ENCODE measurements at regions not wholly inside any gene's neighbourhood (a gene's known extent, or its start where the extent isn't known, plus 50 kb on each side); places are given as distances from the start of the nearest gene placed in this dataset.
"Not testable (repeated sequence)": the region's sequence is repeated elsewhere in the genome, so short reads cannot be mapped to it uniquely, and the experiment has no call there.

- H3K4me3 ChIP-seq (ENCODE audit: low read depth in 1 of 2, low read length in 2 of 2); H3K4me1 ChIP-seq (ENCODE audit: control insufficient read depth in 1 of 2, insufficient read depth in 2 of 2, low read length in 2 of 2): not testable (repeated sequence)
Measured at GRCh38 chr7:113494797-113495566, 376.6 kb upstream of the SMIM30 start.

DNA sequence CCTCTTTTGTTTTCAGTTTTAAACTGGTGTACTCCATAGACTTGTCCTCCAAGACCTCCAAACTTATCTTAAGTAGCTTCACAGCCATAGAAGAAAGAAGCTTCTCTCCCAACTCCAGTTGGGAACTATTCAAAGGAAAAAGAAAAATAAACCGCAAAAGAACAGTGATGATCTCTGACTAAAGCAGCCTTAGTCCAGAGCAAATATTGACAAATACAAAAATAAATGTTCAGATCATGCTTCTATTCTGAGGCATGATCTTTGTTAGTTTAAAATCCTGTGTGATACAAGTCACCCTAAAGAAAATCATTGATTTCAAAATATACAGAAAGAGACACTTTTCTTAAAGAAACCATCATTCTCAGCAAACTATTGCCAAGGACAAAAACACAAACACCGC, 373.0 kb upstream of the SMIM30 start:
- H3K9me3 ChIP-seq (ENCODE audit: control insufficient read depth in 1 of 2, low read length in 2 of 2): no peaks in the 10 kb centered on the region
- H3K27ac ChIP-seq (ENCODE audit: low read length): no peak overlapping the region
- H3K36me3 ChIP-seq (ENCODE audit: control insufficient read depth in 1 of 2, insufficient read depth in 2 of 2, low read length in 2 of 2): no peaks in the 10 kb centered on the region
- H3K4me3 ChIP-seq (ENCODE audit: low read depth in 1 of 2, low read length in 2 of 2): no peak overlapping the region
- no peaks in the 10 kb centered on the region for H3K27me3 ChIP-seq (ENCODE audit: low read depth, low read length)
- no peaks in the 10 kb centered on the region for H3K4me1 ChIP-seq (ENCODE audit: control insufficient read depth in 1 of 2, insufficient read depth in 2 of 2, low read length in 2 of 2)

More at GRCh38 chr7:113494797-113495566, 376.6 kb upstream of the SMIM30 start:
- not testable (repeated sequence) for H3K9me3 ChIP-seq (ENCODE audit: control insufficient read depth in 1 of 2, low read length in 2 of 2); H3K36me3 ChIP-seq (ENCODE audit: control insufficient read depth in 1 of 2, insufficient read depth in 2 of 2, low read length in 2 of 2); H3K27me3 ChIP-seq (ENCODE audit: low read depth, low read length); H3K27ac ChIP-seq (ENCODE audit: low read length)

DNA sequence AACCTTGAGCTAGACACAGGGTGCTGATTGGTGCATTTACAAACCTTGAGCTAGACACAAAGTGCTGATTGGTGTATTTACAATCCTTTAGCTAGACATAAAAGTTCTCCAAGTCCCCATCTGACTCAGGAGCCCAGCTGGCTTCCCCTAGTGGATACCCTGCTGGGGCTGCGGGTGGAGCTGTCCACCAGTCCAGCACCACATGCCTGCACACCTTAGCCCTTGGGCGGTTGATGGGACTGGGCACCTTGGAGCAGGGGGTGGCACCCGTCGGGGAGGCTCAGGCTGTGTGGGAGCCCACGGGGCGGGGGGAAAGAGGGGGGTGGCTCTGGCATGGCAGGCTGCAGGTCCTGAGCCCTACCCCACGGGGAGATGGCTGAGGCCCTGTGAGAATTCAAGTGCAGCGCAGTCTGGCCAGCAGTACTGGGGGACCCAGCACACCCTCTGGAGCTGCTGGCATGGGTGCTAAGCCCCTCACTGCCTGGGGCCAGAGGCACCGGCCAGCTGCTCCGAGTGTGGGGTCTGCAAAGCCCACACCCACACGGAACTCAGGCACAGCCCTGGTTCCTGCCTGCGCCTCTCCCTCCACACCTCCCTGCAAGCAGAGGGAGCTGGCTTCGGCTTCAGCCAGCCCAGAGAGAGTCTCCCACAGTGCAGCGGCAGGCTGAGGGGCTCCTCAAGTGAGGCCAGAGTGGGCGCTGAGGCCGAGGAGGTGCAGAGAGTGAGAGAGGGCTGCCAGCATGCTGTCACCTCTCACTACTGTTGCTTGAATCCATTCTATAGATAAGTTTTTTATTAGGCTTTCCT, 369.8 kb upstream of the SMIM30 start:
- H3K27ac ChIP-seq (ENCODE audit: low read length): no peak overlapping the region
- no peaks in the 10 kb centered on the region for H3K9me3 ChIP-seq (ENCODE audit: control insufficient read depth in 1 of 2, low read length in 2 of 2)
- H3K4me1 ChIP-seq (ENCODE audit: control insufficient read depth in 1 of 2, insufficient read depth in 2 of 2, low read length in 2 of 2): no peaks in the 10 kb centered on the region
- no peak overlapping the region for H3K4me3 ChIP-seq (ENCODE audit: low read depth in 1 of 2, low read length in 2 of 2)
- H3K27me3 ChIP-seq (ENCODE audit: low read depth, low read length): no peaks in the 10 kb centered on the region
- no peaks in the 10 kb centered on the region for H3K36me3 ChIP-seq (ENCODE audit: control insufficient read depth in 1 of 2, insufficient read depth in 2 of 2, low read length in 2 of 2)

DNA sequence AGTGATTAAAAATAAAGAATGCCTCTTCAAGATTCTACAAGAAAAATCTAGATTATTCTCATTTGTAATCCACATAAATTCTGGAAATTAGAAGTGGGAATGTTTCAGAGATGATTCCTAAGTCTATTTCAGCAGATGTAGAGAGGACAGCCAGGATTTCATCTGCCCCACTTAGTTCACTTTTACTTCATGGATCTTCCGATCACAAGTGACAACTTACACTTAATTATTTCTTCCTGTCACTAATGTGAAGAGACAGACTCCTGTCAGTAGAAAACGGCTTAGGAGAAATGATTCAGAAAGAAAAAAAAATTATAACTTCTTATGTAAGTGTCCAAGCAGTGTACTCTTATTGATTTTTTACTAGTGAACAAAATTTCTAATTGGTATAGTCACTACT, 368.2 kb upstream of the SMIM30 start:
- Histone ChIP-seq H3K9me3 (ENCODE audit: control insufficient read depth in 1 of 2, low read length in 2 of 2) (no peaks in the 10 kb centered on the region), H3K27me3 (ENCODE audit: low read depth, low read length) (no peaks in the 10 kb centered on the region), H3K4me3 (ENCODE audit: low read depth in 1 of 2, low read length in 2 of 2) (no peak overlapping the region), H3K36me3 (ENCODE audit: control insufficient read depth in 1 of 2, insufficient read depth in 2 of 2, low read length in 2 of 2) (no peaks in the 10 kb centered on the region), H3K27ac (ENCODE audit: low read length) (no peak overlapping the region), H3K4me1 (ENCODE audit: control insufficient read depth in 1 of 2, insufficient read depth in 2 of 2, low read length in 2 of 2) (no peaks in the 10 kb centered on the region)

DNA sequence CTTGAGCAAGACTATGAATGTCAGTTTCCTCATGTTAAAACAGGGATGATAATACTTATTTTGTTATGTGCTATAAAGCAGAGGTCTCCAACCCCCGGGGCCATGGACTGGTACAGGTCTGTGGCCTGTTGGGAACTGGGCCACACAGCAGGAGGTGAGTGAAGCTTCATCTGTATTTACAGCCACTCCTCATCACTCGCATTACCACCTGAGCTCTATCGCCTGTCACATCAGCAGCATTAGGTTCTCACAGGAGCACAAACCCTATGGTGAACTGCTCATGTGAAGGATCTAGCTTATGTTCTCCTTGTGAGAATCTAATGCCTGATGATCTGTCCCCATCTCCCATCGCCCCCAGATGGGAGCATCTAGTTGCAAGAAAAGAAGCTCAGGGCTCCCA, 365.3 kb upstream of the SMIM30 start:
- H3K27ac ChIP-seq (ENCODE audit: low read length): no peak overlapping the region
- peaks cover 0 to 4% of the 10 kb centered on the region in 2 donors for H3K9me3 ChIP-seq (ENCODE audit: control insufficient read depth in 1 of 2, low read length in 2 of 2)
- H3K27me3 ChIP-seq (ENCODE audit: low read depth, low read length): no peaks in the 10 kb centered on the region
- H3K4me3 ChIP-seq (ENCODE audit: low read depth in 1 of 2, low read length in 2 of 2): no peak overlapping the region
- no peaks in the 10 kb centered on the region for H3K4me1 ChIP-seq (ENCODE audit: control insufficient read depth in 1 of 2, insufficient read depth in 2 of 2, low read length in 2 of 2)
- no peaks in the 10 kb centered on the region for H3K36me3 ChIP-seq (ENCODE audit: control insufficient read depth in 1 of 2, insufficient read depth in 2 of 2, low read length in 2 of 2)

GRCh38 chr7:113480537-113480936, 362.2 kb upstream of the SMIM30 start:
- H3K27ac ChIP-seq (ENCODE audit: low read length): no peak overlapping the region
- H3K4me3 ChIP-seq (ENCODE audit: low read depth in 1 of 2, low read length in 2 of 2): no peak overlapping the region
- no peaks in the 10 kb centered on the region for H3K4me1 ChIP-seq (ENCODE audit: control insufficient read depth in 1 of 2, insufficient read depth in 2 of 2, low read length in 2 of 2)
- H3K27me3 ChIP-seq (ENCODE audit: low read depth, low read length): no peaks in the 10 kb centered on the region
- H3K36me3 ChIP-seq (ENCODE audit: control insufficient read depth in 1 of 2, insufficient read depth in 2 of 2, low read length in 2 of 2): no peaks in the 10 kb centered on the region
- peaks cover 0 to 4% of the 10 kb centered on the region in 2 donors for H3K9me3 ChIP-seq (ENCODE audit: control insufficient read depth in 1 of 2, low read length in 2 of 2)

GRCh38 chr7:113464096-113464855, 345.9 kb upstream of the SMIM30 start:
- Histone ChIP-seq H3K27me3 (ENCODE audit: low read depth, low read length) (no peaks in the 10 kb centered on the region), H3K4me3 (ENCODE audit: low read depth in 1 of 2, low read length in 2 of 2) (no peak overlapping the region), H3K9me3 (ENCODE audit: control insufficient read depth in 1 of 2, low read length in 2 of 2) (no peaks in the 10 kb centered on the region), H3K4me1 (ENCODE audit: control insufficient read depth in 1 of 2, insufficient read depth in 2 of 2, low read length in 2 of 2) (no peaks in the 10 kb centered on the region), H3K36me3 (ENCODE audit: control insufficient read depth in 1 of 2, insufficient read depth in 2 of 2, low read length in 2 of 2) (no peaks in the 10 kb centered on the region), H3K27ac (ENCODE audit: low read length) (no peak overlapping the region)

DNA sequence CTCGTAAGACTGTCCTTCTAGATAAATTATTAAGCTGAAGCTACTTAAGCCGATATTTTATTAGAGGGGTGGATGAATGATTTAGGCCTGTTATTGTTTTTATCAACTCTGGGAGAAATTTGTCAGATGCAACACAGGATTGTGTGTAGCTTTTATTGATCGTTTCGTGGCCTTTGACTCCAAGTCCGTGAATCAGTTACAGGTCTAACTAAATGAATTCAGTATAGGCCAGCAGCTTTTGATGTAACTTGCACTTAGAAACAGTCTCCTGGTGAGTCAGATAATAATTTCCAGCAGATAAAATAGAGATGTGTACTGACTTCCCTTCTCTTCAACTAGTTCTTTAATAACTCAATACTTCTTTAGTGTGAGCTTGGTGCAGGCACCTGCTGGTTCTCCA, 341.7 kb upstream of the SMIM30 start:
- no peaks in the 10 kb centered on the region for H3K27me3 ChIP-seq (ENCODE audit: low read depth, low read length)
- no peaks in the 10 kb centered on the region for H3K9me3 ChIP-seq (ENCODE audit: control insufficient read depth in 1 of 2, low read length in 2 of 2)
- no peaks in the 10 kb centered on the region for H3K36me3 ChIP-seq (ENCODE audit: control insufficient read depth in 1 of 2, insufficient read depth in 2 of 2, low read length in 2 of 2)
- H3K4me1 ChIP-seq (ENCODE audit: control insufficient read depth in 1 of 2, insufficient read depth in 2 of 2, low read length in 2 of 2): no peaks in the 10 kb centered on the region
- no peak overlapping the region for H3K27ac ChIP-seq (ENCODE audit: low read length)
- H3K4me3 ChIP-seq (ENCODE audit: low read depth in 1 of 2, low read length in 2 of 2): no peak overlapping the region

- H3K9me3 ChIP-seq (ENCODE audit: control insufficient read depth in 1 of 2, low read length in 2 of 2): no peaks in the 10 kb centered on the region
- H3K27me3 ChIP-seq (ENCODE audit: low read depth, low read length): no peaks in the 10 kb centered on the region
Measured at GRCh38 chr7:113456533-113456932, 338.2 kb upstream of the SMIM30 start.

GRCh38 chr7:113454597-113455169, 336.3 kb upstream of the SMIM30 start:
- Histone ChIP-seq H3K4me1 (ENCODE audit: control insufficient read depth in 1 of 2, insufficient read depth in 2 of 2, low read length in 2 of 2) (no peaks in the 10 kb centered on the region), H3K27me3 (ENCODE audit: low read depth, low read length) (no peaks in the 10 kb centered on the region), H3K9me3 (ENCODE audit: control insufficient read depth in 1 of 2, low read length in 2 of 2) (no peaks in the 10 kb centered on the region), H3K27ac (ENCODE audit: low read length) (no peak overlapping the region), H3K4me3 (ENCODE audit: low read depth in 1 of 2, low read length in 2 of 2) (no peak overlapping the region), H3K36me3 (ENCODE audit: control insufficient read depth in 1 of 2, insufficient read depth in 2 of 2, low read length in 2 of 2) (no peaks in the 10 kb centered on the region)

More at GRCh38 chr7:113456533-113456932, 338.2 kb upstream of the SMIM30 start:
- no peak overlapping the region for H3K27ac ChIP-seq (ENCODE audit: low read length)
- H3K4me3 ChIP-seq (ENCODE audit: low read depth in 1 of 2, low read length in 2 of 2): no peak overlapping the region
- H3K36me3 ChIP-seq (ENCODE audit: control insufficient read depth in 1 of 2, insufficient read depth in 2 of 2, low read length in 2 of 2): no peaks in the 10 kb centered on the region
- no peaks in the 10 kb centered on the region for H3K4me1 ChIP-seq (ENCODE audit: control insufficient read depth in 1 of 2, insufficient read depth in 2 of 2, low read length in 2 of 2)

GRCh38 chr7:113452245-113452644, 333.9 kb upstream of the SMIM30 start:
- Histone ChIP-seq H3K4me3 (ENCODE audit: low read depth in 1 of 2, low read length in 2 of 2) (no peak overlapping the region), H3K27me3 (ENCODE audit: low read depth, low read length) (no peaks in the 10 kb centered on the region), H3K27ac (ENCODE audit: low read length) (no peak overlapping the region), H3K9me3 (ENCODE audit: control insufficient read depth in 1 of 2, low read length in 2 of 2) (no peaks in the 10 kb centered on the region), H3K36me3 (ENCODE audit: control insufficient read depth in 1 of 2, insufficient read depth in 2 of 2, low read length in 2 of 2) (no peaks in the 10 kb centered on the region), H3K4me1 (ENCODE audit: control insufficient read depth in 1 of 2, insufficient read depth in 2 of 2, low read length in 2 of 2) (no peaks in the 10 kb centered on the region)

All from muscle layer of duodenum (tissue), 2 donors.